ENCODE measurements at regions not wholly inside any gene's neighbourhood (a gene's known extent, or its start where the extent isn't known, plus 50 kb on each side); places are given as distances from the start of the nearest gene placed in this dataset.

- TF ChIP-seq GATA2 (IDR thresholded peaks at IDR 0.05; ENCODE audit: low read depth, low read length) (no peak), GATA3 (IDR thresholded peaks at IDR 0.05; ENCODE audit: low read depth, low read length) (no peak)
Measured at GRCh38 chr16:79534143-79534542, 66.4 kb downstream of the MAF start.
